A549 (cell line): ENCODE measurements at regions not wholly inside any gene's neighbourhood (a gene's known extent, or its start where the extent isn't known, plus 50 kb on each side); places are given as distances from the start of the nearest gene placed in this dataset.

ENCODE experiments used
- BCL3 ChIP-seq: fragments of >200 bp; sonication (Bioruptor Twin); formaldehyde crosslinking; IDR thresholded peaks from 3 replicates; pipeline ENCODE4 v1.6.1; 2016
- CTCF ChIP-seq: fragments of >200 bp; sonication (Bioruptor Twin); formaldehyde crosslinking; IDR thresholded peaks from 3 replicates; pipeline ENCODE4 v1.5.1; 2016
- NFE2L2 ChIP-seq: fragments of 150-350 bp; conservative IDR thresholded peaks from 2 replicates; pipeline ENCODE4 v1.6.1; 2014; ENCODE audit warnings: low read length

GRCh38 chr12:86860776-86861175, 604.6 kb upstream of the MGAT4C start:
- TF ChIP-seq NFE2L2 (no peak), BCL3 (no peak), CTCF (no peak)
